ENCODE measurements at regions not wholly inside any gene's neighbourhood (a gene's known extent, or its start where the extent isn't known, plus 50 kb on each side); places are given as distances from the start of the nearest gene placed in this dataset.

DNA sequence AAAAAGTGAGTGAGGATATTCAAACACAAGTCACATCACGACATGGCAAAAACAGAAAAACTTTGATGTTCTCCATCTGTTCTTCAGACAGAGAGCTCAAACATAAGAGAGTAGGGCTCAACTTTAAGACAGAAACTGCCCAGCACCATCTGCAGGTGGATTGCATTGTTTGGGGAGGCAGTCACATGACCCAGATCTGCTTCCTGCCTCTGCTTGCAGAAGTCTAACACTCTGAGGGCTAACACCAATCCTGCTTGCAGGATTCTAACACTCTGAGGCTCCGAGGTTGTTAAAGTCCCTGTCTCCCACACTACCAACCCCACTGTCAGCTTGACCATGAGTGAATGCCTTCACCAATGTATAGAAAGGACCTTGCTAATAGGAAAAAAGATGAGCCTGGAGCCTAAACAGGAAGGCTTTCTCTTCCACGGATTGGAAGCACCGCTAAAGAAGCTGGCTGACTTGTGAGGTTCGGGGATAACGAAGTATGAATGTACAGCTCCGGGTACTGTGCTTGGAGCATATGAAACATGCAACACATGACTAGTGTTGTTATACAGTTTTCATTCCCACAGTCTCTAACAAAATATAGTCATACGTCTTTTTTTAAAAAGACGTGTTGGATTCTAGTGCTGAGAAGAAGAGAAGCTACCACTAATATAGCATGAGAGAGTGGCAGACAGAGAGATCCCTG is 176.6 kb upstream of the CREB1 start:
- TF ChIP-seq, protein P1, sequence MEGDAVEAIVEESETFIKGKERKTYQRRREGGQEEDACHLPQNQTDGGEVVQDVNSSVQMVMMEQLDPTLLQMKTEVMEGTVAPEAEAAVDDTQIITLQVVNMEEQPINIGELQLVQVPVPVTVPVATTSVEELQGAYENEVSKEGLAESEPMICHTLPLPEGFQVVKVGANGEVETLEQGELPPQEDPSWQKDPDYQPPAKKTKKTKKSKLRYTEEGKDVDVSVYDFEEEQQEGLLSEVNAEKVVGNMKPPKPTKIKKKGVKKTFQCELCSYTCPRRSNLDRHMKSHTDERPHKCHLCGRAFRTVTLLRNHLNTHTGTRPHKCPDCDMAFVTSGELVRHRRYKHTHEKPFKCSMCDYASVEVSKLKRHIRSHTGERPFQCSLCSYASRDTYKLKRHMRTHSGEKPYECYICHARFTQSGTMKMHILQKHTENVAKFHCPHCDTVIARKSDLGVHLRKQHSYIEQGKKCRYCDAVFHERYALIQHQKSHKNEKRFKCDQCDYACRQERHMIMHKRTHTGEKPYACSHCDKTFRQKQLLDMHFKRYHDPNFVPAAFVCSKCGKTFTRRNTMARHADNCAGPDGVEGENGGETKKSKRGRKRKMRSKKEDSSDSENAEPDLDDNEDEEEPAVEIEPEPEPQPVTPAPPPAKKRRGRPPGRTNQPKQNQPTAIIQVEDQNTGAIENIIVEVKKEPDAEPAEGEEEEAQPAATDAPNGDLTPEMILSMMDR (IDR thresholded peaks at IDR 0.05), result peak in 2 of 4 experiments; percentile 11
- TF ChIP-seq POLR2A (IDR thresholded peaks at IDR 0.05), result no peak

Data from uterus (tissue), 2 donors.